M059J (cell line): ENCODE measurements at regions not wholly inside any gene's neighbourhood (a gene's known extent, or its start where the extent isn't known, plus 50 kb on each side); places are given as distances from the start of the nearest gene placed in this dataset.

Experiments used
- DNase-seq: peaks from one replicate; pipeline ENCODE4 v3.0.0-alpha.2; 2012; ENCODE audit warnings: low read depth

DNA sequence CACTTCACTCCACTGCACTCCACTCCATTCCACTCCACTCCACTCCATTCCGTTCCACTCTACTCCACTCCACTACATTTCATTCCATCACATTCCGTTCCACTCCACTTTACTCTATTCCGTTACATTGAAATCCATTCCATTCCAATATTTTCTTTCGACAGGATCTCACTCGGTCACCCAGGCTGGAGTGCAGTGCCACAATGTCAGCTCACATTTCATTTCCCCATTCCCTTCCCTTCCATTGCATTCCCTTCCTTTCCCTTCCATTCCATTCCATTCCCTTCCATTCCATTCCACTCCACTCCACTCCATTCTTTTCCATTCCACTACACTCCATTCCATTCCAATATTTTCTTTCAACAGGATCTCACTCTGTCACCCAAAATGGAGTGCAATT is 1407.6 kb upstream of the USP9Y start:
- no peak for DNase-seq

DNA sequence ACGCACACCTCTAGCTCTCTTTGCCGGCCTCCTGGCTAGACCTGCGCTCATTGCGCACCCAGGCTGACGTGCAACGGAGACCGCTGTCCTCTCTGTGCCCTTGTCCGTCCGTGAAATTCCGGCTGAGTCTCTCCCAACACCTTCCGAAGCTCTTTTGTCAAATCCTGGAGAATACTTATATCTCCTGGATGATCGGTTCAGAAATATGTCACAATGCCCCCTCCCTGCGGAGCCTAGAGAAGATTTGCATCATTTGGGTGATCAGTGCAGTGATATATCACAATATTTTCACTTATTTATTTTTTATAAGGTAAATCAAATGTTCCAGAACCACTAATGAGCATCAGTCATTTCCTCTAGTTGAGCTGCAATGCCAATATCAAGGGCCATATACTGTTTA is 1366.9 kb upstream of the USP9Y start:
- DNase-seq, result peak; percentile 2
